ENCODE measurements at regions not wholly inside any gene's neighbourhood (a gene's known extent, or its start where the extent isn't known, plus 50 kb on each side); places are given as distances from the start of the nearest gene placed in this dataset.

- no peak for TF ChIP-seq CTCF (IDR thresholded peaks at IDR 0.05; ENCODE audit: insufficient read depth, low read length, poor library complexity, severe bottlenecking)
- TF ChIP-seq EZH2phosphoT487 (conservative IDR thresholded peaks at IDR 0.05; ENCODE audit: low read length) = no peak
These were observed 396.1 kb upstream of the CCNG1 start for GRCh38 chr5:163041254-163041653.

Measured in SU-DHL-6 (cell line).